Brain microvascular endothelial cell (primary cell): ENCODE measurements at regions not wholly inside any gene's neighbourhood (a gene's known extent, or its start where the extent isn't known, plus 50 kb on each side); places are given as distances from the start of the nearest gene placed in this dataset.

ENCODE experiments used
- DNase-seq: peaks from one replicate; pipeline ENCODE4 v3.0.0-alpha.2; 2020
- H3K27ac ChIP-seq: fragments of 250-450 bp; sonication (Bioruptor Pico); 2 replicates; pipeline ENCODE4 v1.5.1; 2020; ENCODE audit warnings: mild to moderate bottlenecking, moderate library complexity
- H3K27me3 ChIP-seq: fragments of 250-450 bp; sonication (Bioruptor Pico); replicated peaks from 2 replicates; pipeline ENCODE4 v1.5.1; 2020; ENCODE audit warnings: mild to moderate bottlenecking
- H3K36me3 ChIP-seq: fragments of 250-450 bp; sonication (Bioruptor Pico); replicated peaks from 2 replicates; pipeline ENCODE4 v1.5.1; 2020; ENCODE audit warnings: mild to moderate bottlenecking
- H3K4me3 ChIP-seq: 2 replicates; pipeline ENCODE4 v1.5.1; 2011; ENCODE audit warnings: low read depth, mild to moderate bottlenecking, control low read depth, low read length, moderate library complexity
- CTCF ChIP-seq: IDR thresholded peaks from 2 replicates; pipeline ENCODE4 v1.5.1; 2011; ENCODE audit warnings: low read depth, mild to moderate bottlenecking, moderate library complexity, low read length, control low read depth, inconsistent platforms; ENCODE audit errors: missing control alignments
- in situ Hi-C: cut with HindIII; loops from 2 replicates; pipeline ENCODE4 v1.10.0; 2017; ENCODE audit warnings: low sequenced_read_pairs, low pct_ligation_motif_present

DNA sequence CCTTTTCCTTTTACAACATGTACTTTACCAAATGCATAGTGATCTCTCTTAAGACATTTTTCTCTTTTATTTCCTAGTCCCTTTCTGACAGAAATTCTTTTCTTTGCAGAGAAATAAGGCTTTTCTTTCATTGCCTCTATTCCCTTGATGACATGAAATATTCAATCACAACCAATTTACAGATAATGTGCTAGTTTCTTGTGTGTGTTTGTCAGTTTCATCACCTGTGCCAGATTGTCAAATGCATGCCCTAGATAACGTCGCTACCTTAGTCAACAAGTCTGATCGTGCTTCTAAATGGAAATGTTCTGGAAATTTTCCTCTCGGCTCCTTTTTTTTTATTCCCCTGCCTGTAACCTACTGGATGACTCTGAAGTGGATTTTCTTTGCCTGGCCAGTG is 478.1 kb downstream of the KLF5 start:
- Histone ChIP-seq H3K4me3 (no peak overlapping the region), H3K27ac (no peak overlapping the region), H3K36me3 (no peaks in the 10 kb centered on the region), H3K27me3 (no peaks in the 10 kb centered on the region)
- in situ Hi-C loops: no loop called here
- TF ChIP-seq CTCF: no peak
- no peak for DNase-seq

- no peak overlapping the region for H3K4me3 ChIP-seq
- H3K27ac ChIP-seq: no peak overlapping the region
- H3K27me3 ChIP-seq: no peaks in the 10 kb centered on the region
- H3K36me3 ChIP-seq: no peaks in the 10 kb centered on the region
- DNase-seq: no peak
- in situ Hi-C loops: no loop called here
- no peak for TF ChIP-seq CTCF
Measured at GRCh38 chr13:73535341-73535740, 476.5 kb downstream of the KLF5 start.

GRCh38 chr13:73532987-73533510 is 474.2 kb downstream of the KLF5 start:
- DNase-seq: no peak
- H3K27ac ChIP-seq: no peak overlapping the region
- in situ Hi-C loops: no loop called here
- TF ChIP-seq CTCF: no peak
- no peaks in the 10 kb centered on the region for H3K36me3 ChIP-seq
- H3K27me3 ChIP-seq: no peaks in the 10 kb centered on the region
- H3K4me3 ChIP-seq: no peak overlapping the region

DNA sequence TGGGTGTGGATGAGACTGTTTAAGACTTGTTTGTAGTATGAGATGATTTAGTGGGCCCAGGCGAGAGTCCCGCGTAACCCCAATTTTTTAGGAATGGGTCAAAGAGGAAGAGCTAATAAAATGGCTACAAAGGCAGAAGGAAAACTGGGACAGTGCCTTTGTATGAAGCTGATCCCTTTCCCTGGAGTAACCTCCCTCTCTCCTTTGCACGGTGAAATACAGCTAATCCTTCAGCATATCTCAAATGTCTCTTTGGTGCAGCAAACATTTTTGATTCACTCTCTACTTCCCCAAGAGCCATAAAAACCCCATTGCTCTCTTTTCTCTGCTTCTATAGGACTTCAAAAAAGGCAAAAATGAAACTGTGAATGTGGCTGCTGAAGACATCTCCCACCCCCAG is 473.8 kb downstream of the KLF5 start:
- H3K36me3 ChIP-seq: no peaks in the 10 kb centered on the region
- H3K27me3 ChIP-seq: no peaks in the 10 kb centered on the region
- in situ Hi-C loops: no loop called here
- no peak for TF ChIP-seq CTCF
- no peak for DNase-seq
- no peak overlapping the region for H3K4me3 ChIP-seq
- H3K27ac ChIP-seq: no peak overlapping the region

DNA sequence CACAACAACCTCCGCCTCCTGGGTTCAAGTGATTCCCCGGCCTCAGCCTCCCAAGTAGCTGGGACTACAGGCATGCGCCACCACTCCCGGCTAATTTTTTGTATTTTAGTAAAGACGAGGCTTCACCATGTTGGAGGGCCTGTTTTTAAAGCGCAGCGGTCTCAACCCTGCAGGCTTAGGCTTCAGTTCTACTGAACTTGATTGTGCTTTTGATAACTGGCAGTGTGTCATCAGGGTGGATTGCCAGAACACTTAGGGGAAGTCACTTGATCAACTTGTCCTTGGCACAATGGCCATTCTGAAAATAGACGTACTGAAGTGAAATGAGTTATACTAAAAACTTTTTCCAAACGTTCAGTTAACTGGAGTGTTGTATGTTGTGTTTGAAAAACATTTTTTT is 472.2 kb downstream of the KLF5 start:
- Histone ChIP-seq H3K36me3 (no peaks in the 10 kb centered on the region), H3K4me3 (no peak overlapping the region), H3K27me3 (no peaks in the 10 kb centered on the region), H3K27ac (no peak overlapping the region)
- no peak for TF ChIP-seq CTCF
- no peak for DNase-seq
- in situ Hi-C loops: no loop called here

DNA sequence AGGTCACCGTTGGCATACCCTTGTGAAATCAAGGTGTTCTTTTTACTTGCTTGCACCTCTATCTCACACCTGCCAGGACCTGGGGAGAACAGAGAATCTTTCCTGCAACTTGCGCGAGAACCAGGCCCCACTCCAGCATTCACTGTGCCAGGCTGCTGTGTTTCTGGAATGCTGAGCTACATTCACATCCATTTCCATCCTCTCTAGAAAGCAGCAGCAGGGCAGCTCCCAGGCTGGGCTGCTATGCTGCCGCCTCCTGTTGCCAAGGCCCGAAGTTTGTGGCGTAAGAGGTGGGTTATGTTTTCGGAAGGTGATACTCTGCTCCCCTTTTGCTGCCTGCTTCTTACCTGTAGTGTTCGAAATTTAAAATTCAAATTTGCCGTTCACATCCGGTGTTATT is 464.1 kb downstream of the KLF5 start:
- H3K27me3 ChIP-seq: no peaks in the 10 kb centered on the region
- in situ Hi-C loops: no loop called here
- no peak for TF ChIP-seq CTCF

More for the DNA sequence above, 464.1 kb downstream of the KLF5 start:
- no peak overlapping the region for H3K4me3 ChIP-seq
- H3K36me3 ChIP-seq: no peaks in the 10 kb centered on the region
- DNase-seq: no peak
- H3K27ac ChIP-seq: no peak overlapping the region
